Left ventricle myocardium superior (tissue), 1 donor: ENCODE measurements at regions not wholly inside any gene's neighbourhood (a gene's known extent, or its start where the extent isn't known, plus 50 kb on each side); places are given as distances from the start of the nearest gene placed in this dataset.

Source experiments
- ATAC-seq: fragments of 200-7000 bp; cut with Tn5 transposase; one replicate; pipeline ENCODE4 v1.9.1; 2020; ENCODE audit warnings: mild to moderate bottlenecking, moderate library complexity
- DNase-seq: peaks from one replicate; pipeline ENCODE4 v3.0.0-alpha.2; 2020
- intact Hi-C: fragments of 100-400 bp; cut with micrococcal nuclease; formaldehyde crosslinking; loops from one replicate; pipeline ENCODE4 v1.11.0; 2022
- donor health status: DM: no; HTN: yes; CAD: no; lungs with severe emphysema.

- no peak for ATAC-seq
- intact Hi-C loops, result no loop called here
- DNase-seq, result no peak
These were observed 142.4 kb upstream of the MYCN start for GRCh38 chr2:15797939-15798281.

GRCh38 chr2:15798701-15799431, 141.5 kb upstream of the MYCN start:
- DNase-seq (no peak), ATAC-seq (no peak)
- intact Hi-C loops, result no loop called here

- intact Hi-C loops, result no loop called here
- ATAC-seq, result peak; percentile 65
These were observed 140.9 kb upstream of the MYCN start for GRCh38 chr2:15799432-15799827.

GRCh38 chr2:15800495-15801329, 139.6 kb upstream of the MYCN start:
- intact Hi-C loops, result no loop called here
- DNase-seq (no peak), ATAC-seq (peak; percentile 30)

More at GRCh38 chr2:15799432-15799827, 140.9 kb upstream of the MYCN start:
- DNase-seq, result no peak

- DNase-seq (no peak), ATAC-seq (no peak)
- intact Hi-C loops, result no loop called here
These were observed 138.9 kb upstream of the MYCN start for GRCh38 chr2:15801439-15801838.

GRCh38 chr2:15801904-15802303, 138.4 kb upstream of the MYCN start:
- DNase-seq (no peak), ATAC-seq (no peak)
- intact Hi-C loops, result no loop called here

GRCh38 chr2:15802657-15803542, 137.4 kb upstream of the MYCN start:
- DNase-seq, result no peak
- intact Hi-C loops, result no loop called here
- no peak for ATAC-seq

- intact Hi-C loops, result no loop called here
- ATAC-seq (no peak), DNase-seq (no peak)
These were observed 136.7 kb upstream of the MYCN start for GRCh38 chr2:15803543-15804245.

- ATAC-seq (no peak), DNase-seq (no peak)
- intact Hi-C loops, result no loop called here
These were observed 136.1 kb upstream of the MYCN start for GRCh38 chr2:15804246-15804619.

- no peak for DNase-seq
- ATAC-seq, result no peak
- intact Hi-C loops, result no loop called here
These were observed 135.7 kb upstream of the MYCN start for GRCh38 chr2:15804691-15805090.

- intact Hi-C loops, result no loop called here
- ATAC-seq (no peak), DNase-seq (no peak)
These were observed 135.1 kb upstream of the MYCN start for GRCh38 chr2:15805206-15805605.

GRCh38 chr2:15805772-15806171, 134.6 kb upstream of the MYCN start:
- ATAC-seq, result no peak
- intact Hi-C loops, result no loop called here
- no peak for DNase-seq

GRCh38 chr2:15806801-15807417, 133.4 kb upstream of the MYCN start:
- intact Hi-C loops, result no loop called here
- no peak for ATAC-seq

GRCh38 chr2:15807418-15808203, 132.7 kb upstream of the MYCN start:
- intact Hi-C loops, result no loop called here
- DNase-seq, result no peak
- no peak for ATAC-seq

More at GRCh38 chr2:15806801-15807417, 133.4 kb upstream of the MYCN start:
- DNase-seq, result no peak

GRCh38 chr2:15808204-15808910, 132.0 kb upstream of the MYCN start:
- intact Hi-C loops, result no loop called here
- no peak for DNase-seq
- no peak for ATAC-seq

- DNase-seq (no peak), ATAC-seq (no peak)
- intact Hi-C loops, result no loop called here
These were observed 131.4 kb upstream of the MYCN start for GRCh38 chr2:15808944-15809343.

- no peak for DNase-seq
- ATAC-seq, result no peak
- intact Hi-C loops, result no loop called here
These were observed 130.9 kb upstream of the MYCN start for GRCh38 chr2:15809404-15809803.
